OCI-LY1 (cell line): ENCODE measurements at regions not wholly inside any gene's neighbourhood (a gene's known extent, or its start where the extent isn't known, plus 50 kb on each side); places are given as distances from the start of the nearest gene placed in this dataset.

Source experiments
- EZH2 ChIP-seq: fragments of 200-600 bp; sonication (generic), shearing (Covaris generic); IDR thresholded peaks from 2 replicates; pipeline ENCODE4 v1.8.0; 2017; ENCODE audit warnings: borderline replicate concordance, mixed run types, mild to moderate bottlenecking, antibody characterized with exemption, low read length, moderate library complexity, mixed read lengths
- TF ChIP-seq, protein P1 (sequence below): fragments of 200-600 bp; sonication (generic), shearing (Covaris generic); IDR thresholded peaks from 2 replicates; pipeline ENCODE4 v1.5.1; 2017; ENCODE audit warnings: mild to moderate bottlenecking, antibody characterized with exemption, low read length, moderate library complexity, mixed read lengths

DNA sequence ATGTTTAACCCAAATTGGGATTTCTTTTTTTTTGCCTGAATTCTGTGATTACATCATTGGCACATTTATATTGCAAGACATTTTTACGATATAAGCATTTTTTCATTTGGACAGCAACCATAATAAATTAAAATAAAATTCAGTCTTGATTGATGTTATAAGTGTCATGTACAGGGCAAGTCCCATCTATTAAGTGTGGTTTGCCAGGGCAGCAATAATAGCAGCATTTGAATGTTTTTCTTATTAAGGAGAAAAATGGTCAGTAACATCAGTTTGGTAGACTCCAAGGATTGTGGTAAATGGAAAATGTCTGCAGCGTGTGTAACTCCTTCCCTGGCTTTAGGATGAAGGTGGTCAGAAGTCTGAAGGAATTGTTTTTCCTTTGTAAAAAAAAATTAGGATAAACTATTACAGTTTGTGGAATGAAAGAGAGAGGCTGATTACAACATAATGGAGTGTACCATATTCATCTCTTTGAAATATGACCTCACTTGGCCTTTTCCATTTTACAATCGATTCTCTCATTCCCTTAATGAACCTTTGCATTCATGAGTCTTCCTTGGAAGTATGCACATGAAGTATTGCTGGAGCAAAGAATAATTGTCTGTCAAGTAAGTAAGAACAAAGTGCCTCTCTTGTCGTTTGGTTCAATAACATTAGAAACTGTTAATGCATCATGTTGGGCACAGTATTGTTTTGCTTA is 405.4 kb upstream of the THRB start:
- TF ChIP-seq, protein P1, sequence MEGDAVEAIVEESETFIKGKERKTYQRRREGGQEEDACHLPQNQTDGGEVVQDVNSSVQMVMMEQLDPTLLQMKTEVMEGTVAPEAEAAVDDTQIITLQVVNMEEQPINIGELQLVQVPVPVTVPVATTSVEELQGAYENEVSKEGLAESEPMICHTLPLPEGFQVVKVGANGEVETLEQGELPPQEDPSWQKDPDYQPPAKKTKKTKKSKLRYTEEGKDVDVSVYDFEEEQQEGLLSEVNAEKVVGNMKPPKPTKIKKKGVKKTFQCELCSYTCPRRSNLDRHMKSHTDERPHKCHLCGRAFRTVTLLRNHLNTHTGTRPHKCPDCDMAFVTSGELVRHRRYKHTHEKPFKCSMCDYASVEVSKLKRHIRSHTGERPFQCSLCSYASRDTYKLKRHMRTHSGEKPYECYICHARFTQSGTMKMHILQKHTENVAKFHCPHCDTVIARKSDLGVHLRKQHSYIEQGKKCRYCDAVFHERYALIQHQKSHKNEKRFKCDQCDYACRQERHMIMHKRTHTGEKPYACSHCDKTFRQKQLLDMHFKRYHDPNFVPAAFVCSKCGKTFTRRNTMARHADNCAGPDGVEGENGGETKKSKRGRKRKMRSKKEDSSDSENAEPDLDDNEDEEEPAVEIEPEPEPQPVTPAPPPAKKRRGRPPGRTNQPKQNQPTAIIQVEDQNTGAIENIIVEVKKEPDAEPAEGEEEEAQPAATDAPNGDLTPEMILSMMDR = no peak
- TF ChIP-seq EZH2 = no peak
